Fibroblast of lung (primary cell): ENCODE measurements at regions not wholly inside any gene's neighbourhood (a gene's known extent, or its start where the extent isn't known, plus 50 kb on each side); places are given as distances from the start of the nearest gene placed in this dataset.
A peak's percentile ranks its signal among the peaks of the same experiment; 100 is the strongest.

Experiments used
- DNase-seq, 2 donors: peaks; one replicate each; pipeline versions ENCODE4 v3.0.0 to v3.0.0-alpha.2; 2010; ENCODE audit warnings: low read depth in 2 of 2
- H2AFZ ChIP-seq: 2 replicates; pipeline ENCODE4 v1.5.1; 2012; ENCODE audit warnings: low read length, control low read depth, inconsistent platforms
- H3K27ac ChIP-seq: 2 replicates; pipeline ENCODE4 v1.5.1; 2011; ENCODE audit warnings: low read length, control low read depth; ENCODE audit not compliant: insufficient read depth
- H3K27me3 ChIP-seq: 2 replicates; pipeline ENCODE4 v1.5.1; 2011; ENCODE audit warnings: mild to moderate bottlenecking, low read length; ENCODE audit not compliant: control insufficient read depth, insufficient read depth
- H3K36me3 ChIP-seq: 2 replicates; pipeline ENCODE4 v1.5.1; 2011; ENCODE audit warnings: low read length; ENCODE audit not compliant: control insufficient read depth, insufficient read depth
- H3K4me1 ChIP-seq: 2 replicates; pipeline ENCODE4 v1.5.1; 2011; ENCODE audit warnings: low read length; ENCODE audit not compliant: control insufficient read depth, insufficient read depth; ENCODE audit errors: extremely low read depth
- H3K4me2 ChIP-seq: 2 replicates; pipeline ENCODE4 v1.5.1; 2011; ENCODE audit warnings: low read length, control low read depth; ENCODE audit not compliant: insufficient read depth; ENCODE audit errors: extremely low read depth
- H3K4me3 ChIP-seq, 4 experiments: fragments of 200-600 bp in 1 of 4; sonication (generic) in 1 of 4; replicated peaks in 1 of 4; 2 replicates each; pipeline ENCODE4 v1.5.1; 2011 to 2016; ENCODE audit warnings: low read length in 4 of 4, low read depth in 3 of 4, mild to moderate bottlenecking in 3 of 4, control low read depth in 2 of 4, inconsistent platforms in 1 of 4, mixed read lengths in 1 of 4; ENCODE audit not compliant: insufficient read depth in 1 of 4; ENCODE audit errors: control extremely low read depth in 1 of 4
- H3K79me2 ChIP-seq: 2 replicates; pipeline ENCODE4 v1.5.1; 2012; ENCODE audit warnings: mild to moderate bottlenecking, low read length, inconsistent platforms; ENCODE audit not compliant: control insufficient read depth, insufficient read depth
- H3K9ac ChIP-seq: 2 replicates; pipeline ENCODE4 v1.5.1; 2011; ENCODE audit warnings: mild to moderate bottlenecking, low read length, control low read depth; ENCODE audit not compliant: insufficient read depth
- H3K9me3 ChIP-seq: 2 replicates; pipeline ENCODE4 v1.5.1; 2012; ENCODE audit warnings: low read depth, low read length; ENCODE audit not compliant: control insufficient read depth, insufficient read depth
- H4K20me1 ChIP-seq: 2 replicates; pipeline ENCODE4 v1.5.1; 2011; ENCODE audit warnings: low read length; ENCODE audit not compliant: control insufficient read depth, insufficient read depth; ENCODE audit errors: extremely low read depth
- EZH2 ChIP-seq: IDR thresholded peaks from 2 replicates; pipeline ENCODE4 v1.5.1; 2012; ENCODE audit warnings: low read length, control low read depth, mild to moderate bottlenecking; ENCODE audit errors: missing control alignments
- TF ChIP-seq, protein P1 (sequence below), 2 donors: IDR thresholded peaks in 1 of 2; conservative IDR thresholded peaks in 1 of 2; 1 replicate in 1 of 2; 2 replicates in 1 of 2; pipeline ENCODE4 v1.5.1; 2011 to 2012; ENCODE audit warnings: low read length in 2 of 2, control low read depth in 1 of 2, inconsistent platforms in 1 of 2, low read depth in 1 of 2, mild to moderate bottlenecking in 1 of 2

DNA sequence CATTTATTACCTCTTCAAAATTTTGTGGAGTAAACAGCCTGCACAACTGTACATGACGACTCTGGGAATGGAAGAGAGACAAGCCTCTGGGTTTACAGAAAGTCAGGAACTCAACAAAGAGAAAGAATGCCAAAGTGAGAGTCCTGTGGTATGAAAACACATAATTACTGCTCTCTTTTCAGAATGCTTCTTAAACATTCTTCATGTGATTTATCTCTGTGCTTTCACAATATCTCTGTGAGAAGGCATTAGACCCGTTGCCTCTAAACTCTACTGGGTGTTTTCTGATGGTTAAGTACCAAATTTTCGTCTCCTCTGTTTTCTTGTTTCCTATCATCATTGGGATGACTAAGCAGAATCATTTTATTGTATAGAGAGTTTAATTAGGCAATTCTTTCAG lies 966.6 kb upstream of the SLIT2 start:
- H3K4me2 ChIP-seq, result no peak overlapping the region
- no peak overlapping the region for H3K27ac ChIP-seq
- no peaks in the 10 kb centered on the region for H3K9me3 ChIP-seq
- no peak overlapping the region for H2AFZ ChIP-seq
- H3K9ac ChIP-seq, result no peak overlapping the region
- no peak for TF ChIP-seq EZH2
- TF ChIP-seq, protein P1, sequence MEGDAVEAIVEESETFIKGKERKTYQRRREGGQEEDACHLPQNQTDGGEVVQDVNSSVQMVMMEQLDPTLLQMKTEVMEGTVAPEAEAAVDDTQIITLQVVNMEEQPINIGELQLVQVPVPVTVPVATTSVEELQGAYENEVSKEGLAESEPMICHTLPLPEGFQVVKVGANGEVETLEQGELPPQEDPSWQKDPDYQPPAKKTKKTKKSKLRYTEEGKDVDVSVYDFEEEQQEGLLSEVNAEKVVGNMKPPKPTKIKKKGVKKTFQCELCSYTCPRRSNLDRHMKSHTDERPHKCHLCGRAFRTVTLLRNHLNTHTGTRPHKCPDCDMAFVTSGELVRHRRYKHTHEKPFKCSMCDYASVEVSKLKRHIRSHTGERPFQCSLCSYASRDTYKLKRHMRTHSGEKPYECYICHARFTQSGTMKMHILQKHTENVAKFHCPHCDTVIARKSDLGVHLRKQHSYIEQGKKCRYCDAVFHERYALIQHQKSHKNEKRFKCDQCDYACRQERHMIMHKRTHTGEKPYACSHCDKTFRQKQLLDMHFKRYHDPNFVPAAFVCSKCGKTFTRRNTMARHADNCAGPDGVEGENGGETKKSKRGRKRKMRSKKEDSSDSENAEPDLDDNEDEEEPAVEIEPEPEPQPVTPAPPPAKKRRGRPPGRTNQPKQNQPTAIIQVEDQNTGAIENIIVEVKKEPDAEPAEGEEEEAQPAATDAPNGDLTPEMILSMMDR (conservative IDR thresholded peaks at IDR 0.05 in 1 of 2, IDR thresholded peaks at IDR 0.05 in 1 of 2; ENCODE audit: low read depth in 1 of 2, low read length in 2 of 2), result no peak
- no peaks in the 10 kb centered on the region for H3K79me2 ChIP-seq
- no peaks in the 10 kb centered on the region for H4K20me1 ChIP-seq
- H3K4me1 ChIP-seq, result no peaks in the 10 kb centered on the region
- no peaks in the 10 kb centered on the region for H3K36me3 ChIP-seq
- no peaks in the 10 kb centered on the region for H3K27me3 ChIP-seq
- H3K4me3 ChIP-seq, result no peak overlapping the region
- no peak for DNase-seq

- H3K4me1 ChIP-seq, result no peaks in the 10 kb centered on the region
Observed at GRCh38 chr4:19278665-19279064, 973.0 kb upstream of the SLIT2 start.

DNA sequence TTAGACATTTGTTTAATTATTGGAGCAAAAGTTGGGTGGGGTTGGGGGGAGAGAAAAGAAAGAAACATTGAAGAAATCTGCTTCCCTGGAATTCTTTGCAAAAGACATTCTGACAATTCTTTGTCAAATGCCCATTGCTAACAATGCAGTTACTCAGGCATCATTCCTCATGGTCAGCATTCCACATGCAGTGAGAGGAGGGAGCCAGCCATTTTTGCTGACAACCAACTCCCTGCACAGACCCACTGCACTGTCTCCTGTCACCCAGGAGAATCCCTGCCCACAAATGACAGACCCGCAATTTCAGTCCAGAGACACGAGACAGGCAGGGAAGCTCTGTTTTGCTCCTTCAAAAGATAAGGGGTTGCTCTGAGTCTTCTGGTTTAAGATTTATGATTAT lies 985.1 kb upstream of the SLIT2 start:
- Histone ChIP-seq H2AFZ (no peak overlapping the region), H3K36me3 (no peaks in the 10 kb centered on the region), H3K4me3 (no peak overlapping the region), H3K9me3 (no peaks in the 10 kb centered on the region), H3K4me2 (no peak overlapping the region), H3K27me3 (no peaks in the 10 kb centered on the region), H3K27ac (no peak overlapping the region), H3K9ac (no peak overlapping the region), H4K20me1 (no peaks in the 10 kb centered on the region), H3K4me1 (no peaks in the 10 kb centered on the region), H3K79me2 (no peaks in the 10 kb centered on the region)
- no peak for DNase-seq
- TF ChIP-seq EZH2, result no peak
- TF ChIP-seq, protein P1 (conservative IDR thresholded peaks at IDR 0.05 in 1 of 2, IDR thresholded peaks at IDR 0.05 in 1 of 2; ENCODE audit: low read depth in 1 of 2, low read length in 2 of 2), result no peak

More at GRCh38 chr4:19278665-19279064, 973.0 kb upstream of the SLIT2 start:
- Histone ChIP-seq H3K4me2 (no peak overlapping the region), H3K27me3 (no peaks in the 10 kb centered on the region), H2AFZ (no peak overlapping the region), H3K36me3 (no peaks in the 10 kb centered on the region), H3K9me3 (no peaks in the 10 kb centered on the region), H3K27ac (no peak overlapping the region), H4K20me1 (no peaks in the 10 kb centered on the region), H3K4me3 (no peak overlapping the region), H3K79me2 (no peaks in the 10 kb centered on the region), H3K9ac (no peak overlapping the region)
- TF ChIP-seq, protein P1 (conservative IDR thresholded peaks at IDR 0.05 in 1 of 2, IDR thresholded peaks at IDR 0.05 in 1 of 2; ENCODE audit: low read depth in 1 of 2, low read length in 2 of 2), result no peak
- no peak for TF ChIP-seq EZH2
- DNase-seq, result peak in 1 of 2 donors; percentile 20
